Liver (tissue), 8 donors: ENCODE measurements at regions not wholly inside any gene's neighbourhood (a gene's known extent, or its start where the extent isn't known, plus 50 kb on each side); places are given as distances from the start of the nearest gene placed in this dataset.

ENCODE experiments used
- DNase-seq: peaks from one replicate; pipeline ENCODE4 v3.0.0-alpha.2; 2017; ENCODE audit warnings: low spot score
- H3K27ac ChIP-seq, 2 donors: one replicate each; pipeline ENCODE4 v1.7.0; 2013; ENCODE audit warnings: inconsistent platforms in 2 of 2, low read length in 2 of 2, control low read depth in 1 of 2, low read depth in 1 of 2, mild to moderate bottlenecking in 1 of 2
- H3K27me3 ChIP-seq, 4 donors: one replicate each; pipeline versions ENCODE4 v1.6.1 to v1.7.0; 2013; ENCODE audit warnings: low read length in 3 of 4, inconsistent platforms in 1 of 4, mild to moderate bottlenecking in 1 of 4, moderate library complexity in 1 of 4; ENCODE audit not compliant: control insufficient read depth in 4 of 4, insufficient read depth in 4 of 4
- H3K36me3 ChIP-seq, 4 donors: one replicate each; pipeline versions ENCODE4 v1.6.1 to v1.7.0; 2013; ENCODE audit warnings: low read length in 3 of 4, mild to moderate bottlenecking in 3 of 4, low read depth in 1 of 4, moderate library complexity in 1 of 4; ENCODE audit not compliant: control insufficient read depth in 4 of 4, insufficient read depth in 3 of 4
- H3K4me1 ChIP-seq, 4 donors: one replicate each; pipeline versions ENCODE4 v1.6.1 to v1.7.0; 2013; ENCODE audit warnings: low read length in 3 of 4, mild to moderate bottlenecking in 3 of 4, moderate library complexity in 1 of 4; ENCODE audit not compliant: control insufficient read depth in 4 of 4, insufficient read depth in 4 of 4
- H3K4me3 ChIP-seq, 3 donors: one replicate each; pipeline versions ENCODE4 v1.6.1 to v1.7.0; 2013; ENCODE audit warnings: low read length in 3 of 3, control low read depth in 1 of 3, low read depth in 1 of 3, mild to moderate bottlenecking in 1 of 3
- H3K9ac ChIP-seq, 2 donors: one replicate each; pipeline ENCODE4 v1.7.0; 2013; ENCODE audit warnings: low read length in 2 of 2, mild to moderate bottlenecking in 2 of 2, moderate library complexity in 2 of 2, control low read depth in 1 of 2, low read depth in 1 of 2
- H3K9me3 ChIP-seq, 4 donors: one replicate each; pipeline versions ENCODE4 v1.6.1 to v1.7.0; 2013; ENCODE audit warnings: low read length in 3 of 4; ENCODE audit not compliant: control insufficient read depth in 4 of 4
- ATF3 ChIP-seq: IDR thresholded peaks from 2 replicates; pipeline ENCODE4 v1.6.1; 2016; ENCODE audit warnings: antibody characterized with exemption
- CTCF ChIP-seq: fragments of 150-350 bp; IDR thresholded peaks from 2 replicates; pipeline ENCODE4 v1.5.1; 2017; ENCODE audit warnings: improper control_type of control experiment, low read depth, low read length; ENCODE audit not compliant: missing input control
- FOXA1 ChIP-seq: IDR thresholded peaks from 2 replicates; pipeline ENCODE4 v1.6.1; 2016; ENCODE audit warnings: antibody characterized with exemption
- FOXA2 ChIP-seq: IDR thresholded peaks from 2 replicates; pipeline ENCODE4 v1.6.1; 2016; ENCODE audit warnings: antibody characterized with exemption
- GABPA ChIP-seq, 2 donors: IDR thresholded peaks in 1 of 2; conservative IDR thresholded peaks in 1 of 2; 2 replicates each; pipeline ENCODE4 v1.6.1; 2016; ENCODE audit warnings: antibody characterized with exemption in 2 of 2, mild to moderate bottlenecking in 1 of 2, moderate library complexity in 1 of 2
- HNF4G ChIP-seq: IDR thresholded peaks from 2 replicates; pipeline ENCODE4 v1.6.1; 2016; ENCODE audit warnings: antibody characterized with exemption
- JUND ChIP-seq, 2 donors: IDR thresholded peaks; 2 replicates each; pipeline ENCODE4 v1.6.1; 2016; ENCODE audit warnings: antibody characterized with exemption in 2 of 2
- MAX ChIP-seq: IDR thresholded peaks from 2 replicates; pipeline ENCODE4 v1.6.1; 2016; ENCODE audit warnings: antibody characterized with exemption
- NR2F2 ChIP-seq: IDR thresholded peaks from 2 replicates; pipeline ENCODE4 v1.6.1; 2016; ENCODE audit warnings: antibody characterized with exemption
- RAD21 ChIP-seq, 2 donors: IDR thresholded peaks; 2 replicates each; pipeline ENCODE4 v1.6.1; 2016; ENCODE audit warnings: antibody characterized with exemption in 2 of 2, mild to moderate bottlenecking in 2 of 2
- RXRA ChIP-seq, 2 donors: IDR thresholded peaks; 2 replicates each; pipeline ENCODE4 v1.6.1; 2017 to 2018; ENCODE audit warnings: antibody characterized with exemption in 2 of 2, mild to moderate bottlenecking in 1 of 2
- TAF1 ChIP-seq: conservative IDR thresholded peaks from 2 replicates; pipeline ENCODE4 v1.6.1; 2016; ENCODE audit warnings: antibody characterized with exemption, mild to moderate bottlenecking
- YY1 ChIP-seq: IDR thresholded peaks from 2 replicates; pipeline ENCODE4 v1.6.1; 2016; ENCODE audit warnings: antibody characterized with exemption, mild to moderate bottlenecking
- ZBTB33 ChIP-seq: IDR thresholded peaks from 2 replicates; pipeline ENCODE4 v1.6.1; 2016; ENCODE audit warnings: antibody characterized with exemption
- WGBS: extraction: QIAGEN DNeasy Blood & Tissue Kit; methylation state at CpG from one replicate; pipeline ENCODE4 v1.1.7; 2013; 5-methylcytosine and 5-hydroxymethylcytosine counted together
- TF ChIP-seq, protein P1 (sequence below): IDR thresholded peaks from 2 replicates; pipeline ENCODE4 v1.6.1; 2016; ENCODE audit warnings: antibody characterized with exemption, mild to moderate bottlenecking
- donor health status: healthy.
- donor health status: healthy.
- donor health status: healthy.
- donor health status: healthy.
- donor health status: healthy.

GRCh38 chr6:21284706-21285105, 308.8 kb upstream of the SOX4 start:
- H3K9me3 ChIP-seq, result no peaks in the 10 kb centered on the region
- DNase-seq, result no peak
- H3K27me3 ChIP-seq, result no peaks in the 10 kb centered on the region
- TF ChIP-seq TAF1, result no peak
- H3K9ac ChIP-seq, result no peak overlapping the region
- H3K27ac ChIP-seq, result no peak overlapping the region
- WGBS, result 87% methylated on average over 7 of the region's 7 CpGs
- no peak overlapping the region for H3K4me3 ChIP-seq
- H3K4me1 ChIP-seq, result no peaks in the 10 kb centered on the region
- no peaks in the 10 kb centered on the region for H3K36me3 ChIP-seq

- Histone ChIP-seq H3K27ac (no peak overlapping the region), H3K4me1 (no peaks in the 10 kb centered on the region), H3K9me3 (no peaks in the 10 kb centered on the region), H3K4me3 (no peak overlapping the region), H3K27me3 (no peaks in the 10 kb centered on the region), H3K36me3 (no peaks in the 10 kb centered on the region), H3K9ac (no peak overlapping the region)
- no peak for TF ChIP-seq FOXA2
- no peak for TF ChIP-seq HNF4G
- WGBS, result 92% methylated on average over 8 of the region's 8 CpGs
- no peak for DNase-seq
Measured at GRCh38 chr6:21294144-21294543, 299.4 kb upstream of the SOX4 start.

DNA sequence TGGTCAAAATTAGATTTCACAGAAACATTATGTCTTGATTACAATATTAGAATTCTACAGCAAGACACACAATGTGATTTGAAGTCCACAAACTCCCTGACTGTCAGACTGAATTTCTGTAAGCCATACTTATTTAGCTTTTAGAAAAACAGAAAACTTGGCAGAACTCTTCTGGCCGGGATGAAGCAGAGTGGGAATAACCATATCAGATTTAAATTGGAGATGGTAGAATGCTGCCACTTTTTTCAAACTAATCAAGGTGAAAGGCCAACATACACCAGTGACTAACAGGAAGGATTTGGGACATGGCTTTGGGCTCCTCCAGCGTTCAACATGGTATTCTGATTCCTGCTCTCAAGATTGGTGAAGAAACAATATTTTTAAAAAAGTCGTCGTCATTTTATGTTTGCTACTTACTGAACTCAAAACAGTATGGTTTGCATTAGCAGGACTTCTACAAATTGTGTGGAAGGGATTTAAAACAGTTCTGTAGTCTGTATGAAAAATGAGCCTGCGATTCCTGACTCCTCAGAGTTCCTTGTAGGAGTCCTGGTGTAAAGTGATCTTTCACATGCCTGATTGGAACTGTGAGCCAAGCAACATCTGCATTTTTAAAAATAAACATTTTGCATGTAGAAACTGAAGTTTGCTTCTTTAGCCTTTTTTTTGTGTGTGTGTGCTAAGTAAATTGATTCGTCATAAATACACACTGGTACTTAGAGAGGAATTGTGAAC, 297.9 kb upstream of the SOX4 start:
- 88% methylated on average over 6 of the region's 6 CpGs for WGBS
- TF ChIP-seq FOXA2, result no peak
- no peak for TF ChIP-seq RXRA (IDR thresholded peaks at IDR 0.05)
- TF ChIP-seq CTCF, result no peak
- TF ChIP-seq ZBTB33, result no peak
- no peak for TF ChIP-seq FOXA1
- TF ChIP-seq YY1, result no peak
- no peak for TF ChIP-seq GABPA (IDR thresholded peaks at IDR 0.05 in 1 of 2, conservative IDR thresholded peaks at IDR 0.05 in 1 of 2)
- no peak for TF ChIP-seq MAX
- no peak for TF ChIP-seq TAF1
- TF ChIP-seq RAD21 (IDR thresholded peaks at IDR 0.05), result no peak
- no peak for TF ChIP-seq ATF3
- TF ChIP-seq NR2F2, result no peak
- no peak for TF ChIP-seq HNF4G
- no peak for TF ChIP-seq JUND (IDR thresholded peaks at IDR 0.05)
- TF ChIP-seq, protein P1, sequence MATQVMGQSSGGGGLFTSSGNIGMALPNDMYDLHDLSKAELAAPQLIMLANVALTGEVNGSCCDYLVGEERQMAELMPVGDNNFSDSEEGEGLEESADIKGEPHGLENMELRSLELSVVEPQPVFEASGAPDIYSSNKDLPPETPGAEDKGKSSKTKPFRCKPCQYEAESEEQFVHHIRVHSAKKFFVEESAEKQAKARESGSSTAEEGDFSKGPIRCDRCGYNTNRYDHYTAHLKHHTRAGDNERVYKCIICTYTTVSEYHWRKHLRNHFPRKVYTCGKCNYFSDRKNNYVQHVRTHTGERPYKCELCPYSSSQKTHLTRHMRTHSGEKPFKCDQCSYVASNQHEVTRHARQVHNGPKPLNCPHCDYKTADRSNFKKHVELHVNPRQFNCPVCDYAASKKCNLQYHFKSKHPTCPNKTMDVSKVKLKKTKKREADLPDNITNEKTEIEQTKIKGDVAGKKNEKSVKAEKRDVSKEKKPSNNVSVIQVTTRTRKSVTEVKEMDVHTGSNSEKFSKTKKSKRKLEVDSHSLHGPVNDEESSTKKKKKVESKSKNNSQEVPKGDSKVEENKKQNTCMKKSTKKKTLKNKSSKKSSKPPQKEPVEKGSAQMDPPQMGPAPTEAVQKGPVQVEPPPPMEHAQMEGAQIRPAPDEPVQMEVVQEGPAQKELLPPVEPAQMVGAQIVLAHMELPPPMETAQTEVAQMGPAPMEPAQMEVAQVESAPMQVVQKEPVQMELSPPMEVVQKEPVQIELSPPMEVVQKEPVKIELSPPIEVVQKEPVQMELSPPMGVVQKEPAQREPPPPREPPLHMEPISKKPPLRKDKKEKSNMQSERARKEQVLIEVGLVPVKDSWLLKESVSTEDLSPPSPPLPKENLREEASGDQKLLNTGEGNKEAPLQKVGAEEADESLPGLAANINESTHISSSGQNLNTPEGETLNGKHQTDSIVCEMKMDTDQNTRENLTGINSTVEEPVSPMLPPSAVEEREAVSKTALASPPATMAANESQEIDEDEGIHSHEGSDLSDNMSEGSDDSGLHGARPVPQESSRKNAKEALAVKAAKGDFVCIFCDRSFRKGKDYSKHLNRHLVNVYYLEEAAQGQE, result no peak
- H3K27me3 ChIP-seq, result no peaks in the 10 kb centered on the region
- no peak overlapping the region for H3K4me3 ChIP-seq
- H3K9ac ChIP-seq, result no peak overlapping the region
- no peaks in the 10 kb centered on the region for H3K4me1 ChIP-seq
- no peak overlapping the region for H3K27ac ChIP-seq
- H3K9me3 ChIP-seq, result no peaks in the 10 kb centered on the region
- DNase-seq, result no peak
- no peaks in the 10 kb centered on the region for H3K36me3 ChIP-seq
